NCI-H2107 (cell line): ENCODE measurements at regions not wholly inside any gene's neighbourhood (a gene's known extent, or its start where the extent isn't known, plus 50 kb on each side); places are given as distances from the start of the nearest gene placed in this dataset.
"Not testable (repeated sequence)": the region's sequence is repeated elsewhere in the genome, so short reads cannot be mapped to it uniquely, and the experiment has no call there.

Experiments used
- DNase-seq: peaks from one replicate; lab custom pipeline; 2025; lab: John Stamatoyannopoulos, UW

DNA sequence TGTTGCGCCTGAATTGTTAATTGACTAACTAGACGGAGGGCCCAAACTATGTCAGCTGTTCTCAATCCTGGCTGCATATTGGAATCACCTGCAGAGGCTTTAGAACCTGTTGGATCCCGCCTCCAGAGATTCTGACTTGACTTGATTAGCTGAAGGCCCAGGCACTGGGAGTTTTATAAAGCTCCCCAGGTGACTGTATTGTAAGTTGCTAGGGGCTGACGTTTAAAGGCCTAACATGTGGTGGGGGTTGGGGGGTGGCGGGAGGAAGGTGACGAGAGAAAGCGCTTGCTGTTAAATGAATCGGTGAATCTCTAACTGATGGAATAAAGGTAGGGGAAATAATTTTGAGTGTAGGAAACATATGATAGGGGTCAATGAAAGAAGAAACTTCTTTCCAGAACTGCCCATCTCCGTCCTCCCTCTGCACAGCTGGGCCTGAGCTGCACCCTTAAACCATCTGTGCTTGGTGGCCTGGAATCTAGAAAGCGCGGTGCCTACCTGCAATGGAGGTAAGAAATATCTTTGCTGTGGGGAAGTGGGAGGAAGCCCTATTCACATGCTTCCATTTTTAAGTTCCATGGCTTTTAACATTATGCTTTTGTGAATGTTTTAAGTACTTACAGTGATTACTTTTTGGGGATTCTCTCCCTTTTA lies 225.0 kb upstream of the FAM3C start:
- DNase-seq, result no peak

DNA sequence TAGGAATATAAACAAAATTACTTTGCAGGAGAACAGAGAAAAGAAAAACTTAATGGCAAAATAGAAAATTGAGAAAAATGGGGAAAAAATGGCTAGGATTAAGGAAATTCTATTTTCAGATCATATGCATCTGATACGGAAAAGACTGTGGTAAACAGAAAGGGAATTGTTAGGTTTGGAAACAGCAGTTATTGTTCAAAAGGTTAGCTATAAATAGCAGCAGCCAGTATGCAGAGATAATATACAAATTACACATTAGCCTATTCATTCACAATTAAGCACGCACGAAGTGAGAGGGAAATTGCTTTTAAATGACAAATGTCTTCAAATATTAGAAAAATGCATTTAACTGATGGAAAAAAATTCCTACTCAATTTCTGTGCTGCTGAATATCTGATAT lies 224.1 kb upstream of the FAM3C start:
- no peak for DNase-seq

DNA sequence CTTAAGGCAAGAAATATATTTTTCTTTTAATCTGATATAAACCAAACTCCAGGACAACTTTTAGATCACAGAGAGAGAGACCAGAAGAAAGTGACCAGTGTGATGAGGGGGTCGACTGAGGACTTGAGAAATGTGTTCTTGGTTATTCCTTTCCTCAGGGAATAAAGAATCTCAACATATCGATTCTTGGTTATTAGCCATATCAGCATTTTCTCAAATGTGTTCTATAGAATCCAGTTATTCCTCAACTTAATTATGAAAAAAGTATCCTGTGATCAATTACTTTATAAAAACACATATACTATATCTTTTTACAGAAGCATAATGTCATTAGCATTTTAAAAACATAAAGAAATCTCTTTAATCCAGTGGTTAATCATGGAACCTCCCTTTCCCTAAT lies 222.1 kb upstream of the FAM3C start:
- no peak for DNase-seq

DNA sequence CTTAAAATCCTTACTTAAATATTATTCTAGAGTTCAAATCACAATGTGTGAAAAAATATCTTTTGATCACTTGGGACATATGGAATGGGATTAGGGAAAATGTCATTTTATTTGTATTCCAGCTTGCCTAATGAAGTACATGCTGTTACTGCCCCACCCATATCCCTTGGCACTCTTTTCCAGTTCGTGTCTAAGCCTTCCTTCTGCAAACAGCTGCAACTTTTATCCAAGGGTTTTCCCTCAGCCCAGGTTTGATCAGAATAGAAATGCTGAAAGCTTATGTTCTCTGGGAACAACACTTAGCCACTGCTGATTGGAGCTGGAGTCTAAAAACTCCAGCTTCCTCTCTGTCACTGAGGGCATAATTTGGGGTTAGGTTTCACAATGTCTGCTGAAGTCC lies 214.1 kb upstream of the FAM3C start:
- DNase-seq, result no peak

DNA sequence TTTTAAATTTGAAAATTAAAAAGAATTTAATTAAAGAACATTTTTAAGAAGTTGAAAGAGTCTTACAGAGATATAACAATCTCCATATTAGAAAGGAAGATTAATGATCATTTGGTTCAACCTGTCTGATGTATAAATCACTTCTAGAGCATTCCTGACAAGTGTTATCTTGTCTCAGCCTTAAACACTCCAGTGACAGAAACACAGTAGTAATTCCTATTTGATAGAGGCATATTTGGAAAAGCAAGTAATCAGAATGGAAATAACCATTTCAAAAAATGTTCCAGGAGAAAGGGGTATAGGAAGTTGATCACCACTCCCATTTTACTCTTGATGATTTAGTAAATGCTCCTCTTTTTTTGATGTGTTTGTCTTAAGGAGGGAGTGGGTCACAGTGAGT lies 213.1 kb upstream of the FAM3C start:
- DNase-seq, result no peak

DNA sequence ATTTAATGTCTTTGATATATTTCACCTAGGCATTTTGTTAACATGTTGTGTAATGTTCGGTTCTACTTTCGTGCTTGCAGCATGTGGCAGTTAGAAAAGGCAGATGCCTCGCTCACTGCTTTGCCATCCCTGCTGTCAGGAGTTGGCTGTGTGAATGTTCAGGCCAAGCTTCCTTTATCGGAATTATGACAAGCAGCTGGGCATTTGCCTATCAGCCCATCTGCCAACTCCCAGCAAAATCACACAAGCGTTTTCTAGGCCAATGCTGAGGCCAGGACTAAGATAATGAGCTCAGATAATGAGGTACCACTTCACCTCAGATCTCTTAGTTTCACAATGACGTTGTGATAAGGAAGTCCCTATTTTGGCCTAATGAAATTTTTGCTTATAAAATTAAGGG lies 212.7 kb upstream of the FAM3C start:
- DNase-seq, result no peak

DNA sequence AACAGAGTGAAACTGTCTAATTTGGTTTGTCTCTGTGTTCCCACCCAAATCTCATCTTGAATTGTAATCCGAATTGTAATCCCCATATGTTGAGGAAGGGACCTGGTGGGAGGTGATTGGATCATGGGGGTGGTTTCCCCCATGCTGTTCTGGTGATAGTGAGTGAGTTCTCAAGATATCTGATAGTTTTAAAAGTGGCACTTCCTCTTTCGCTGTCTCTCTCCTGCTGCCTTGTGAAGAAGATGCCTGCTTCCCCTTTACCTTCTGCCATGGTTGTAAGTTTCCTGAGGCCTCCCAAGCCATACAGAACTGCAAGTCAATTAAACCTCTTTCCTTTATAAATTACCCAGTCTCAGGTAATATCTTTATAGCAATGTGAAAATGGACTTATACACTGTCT lies 212.1 kb upstream of the FAM3C start:
- not testable (repeated sequence) for DNase-seq

DNA sequence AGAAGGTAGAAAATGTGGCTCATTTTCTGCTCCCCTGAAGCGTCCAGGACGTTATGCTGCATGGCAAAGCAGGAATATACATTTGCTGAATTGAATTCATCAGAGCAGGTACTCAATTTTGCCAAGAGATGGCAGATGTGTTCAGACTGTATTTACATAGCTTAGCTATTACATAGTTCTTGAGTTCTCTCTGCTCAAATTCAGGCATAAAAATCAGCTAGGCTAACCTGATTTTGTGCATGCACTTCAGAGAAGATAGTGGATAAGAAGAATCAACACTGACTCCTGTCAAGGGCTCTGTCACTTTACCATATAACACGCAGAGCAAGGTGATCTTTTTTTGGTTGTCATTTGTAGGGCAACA lies 209.2 kb upstream of the FAM3C start:
- no peak for DNase-seq

DNA sequence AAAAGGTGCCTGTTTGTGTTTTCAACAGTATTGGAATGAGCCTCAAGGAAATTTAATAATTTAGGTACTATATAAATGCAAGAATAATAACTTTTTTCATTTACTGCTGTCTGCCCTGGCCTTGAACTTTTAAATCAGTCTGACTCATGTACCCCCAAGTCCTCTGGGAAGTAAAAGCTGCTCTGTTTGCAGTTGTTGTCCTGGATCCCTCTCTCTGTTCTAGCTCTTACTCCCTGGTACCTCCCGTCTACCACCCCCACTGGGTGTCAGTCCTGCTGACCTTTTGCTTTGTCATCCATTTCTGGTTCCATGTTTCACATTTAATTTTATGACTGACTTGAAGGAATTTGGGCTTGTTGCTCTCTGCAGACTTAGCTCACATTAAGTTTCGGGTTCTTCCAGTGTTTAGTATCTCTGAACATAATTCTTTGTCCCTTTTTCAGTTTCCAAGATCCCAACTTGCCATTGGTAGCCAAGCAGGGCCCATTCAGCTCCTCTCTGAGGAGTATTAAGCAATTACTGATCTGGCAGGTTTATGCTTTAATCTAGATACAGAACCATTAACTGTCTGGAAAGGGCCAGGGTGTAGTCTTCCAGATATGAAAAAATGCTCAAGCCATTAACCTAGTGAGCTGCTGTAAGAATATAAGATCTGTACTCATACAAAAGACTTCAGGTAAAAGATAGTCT lies 208.7 kb upstream of the FAM3C start:
- no peak for DNase-seq

DNA sequence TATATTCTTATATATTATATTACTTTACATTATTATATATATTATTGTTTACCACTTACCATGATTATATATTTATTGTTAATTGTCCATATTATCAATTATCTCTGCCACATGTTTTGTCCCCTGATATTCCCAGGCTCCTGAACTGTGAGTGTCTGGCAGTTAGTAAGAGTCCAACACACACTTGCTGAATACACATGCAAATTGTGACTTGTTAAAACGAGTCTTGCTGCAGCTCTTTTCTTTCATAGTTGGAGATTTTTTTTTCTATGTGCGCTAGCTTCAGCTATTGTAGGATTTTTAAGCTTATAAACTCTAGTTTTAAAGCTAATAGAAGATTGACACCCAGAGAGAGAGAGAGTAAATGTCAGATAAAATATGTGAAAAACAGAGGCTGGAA lies 207.8 kb upstream of the FAM3C start:
- DNase-seq, result no peak

DNA sequence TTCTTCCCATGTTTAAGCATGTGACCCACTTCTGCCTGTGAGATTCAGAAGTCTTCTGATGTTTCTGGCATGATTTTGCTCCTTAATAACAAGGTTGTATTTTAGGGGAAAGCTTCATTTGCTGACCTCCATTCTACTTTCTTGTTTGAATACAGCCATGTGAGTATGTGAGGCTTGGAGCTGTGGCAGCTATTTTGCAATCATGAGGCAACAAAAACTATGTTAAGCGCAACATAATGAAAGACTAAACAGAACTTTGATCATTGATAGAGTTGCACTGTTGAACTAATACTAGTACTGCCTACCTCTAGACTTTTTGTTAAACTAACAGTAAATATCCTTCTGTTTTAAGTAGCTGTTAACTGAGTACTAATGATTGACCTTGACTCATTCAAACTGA lies 203.8 kb upstream of the FAM3C start:
- no peak for DNase-seq

DNA sequence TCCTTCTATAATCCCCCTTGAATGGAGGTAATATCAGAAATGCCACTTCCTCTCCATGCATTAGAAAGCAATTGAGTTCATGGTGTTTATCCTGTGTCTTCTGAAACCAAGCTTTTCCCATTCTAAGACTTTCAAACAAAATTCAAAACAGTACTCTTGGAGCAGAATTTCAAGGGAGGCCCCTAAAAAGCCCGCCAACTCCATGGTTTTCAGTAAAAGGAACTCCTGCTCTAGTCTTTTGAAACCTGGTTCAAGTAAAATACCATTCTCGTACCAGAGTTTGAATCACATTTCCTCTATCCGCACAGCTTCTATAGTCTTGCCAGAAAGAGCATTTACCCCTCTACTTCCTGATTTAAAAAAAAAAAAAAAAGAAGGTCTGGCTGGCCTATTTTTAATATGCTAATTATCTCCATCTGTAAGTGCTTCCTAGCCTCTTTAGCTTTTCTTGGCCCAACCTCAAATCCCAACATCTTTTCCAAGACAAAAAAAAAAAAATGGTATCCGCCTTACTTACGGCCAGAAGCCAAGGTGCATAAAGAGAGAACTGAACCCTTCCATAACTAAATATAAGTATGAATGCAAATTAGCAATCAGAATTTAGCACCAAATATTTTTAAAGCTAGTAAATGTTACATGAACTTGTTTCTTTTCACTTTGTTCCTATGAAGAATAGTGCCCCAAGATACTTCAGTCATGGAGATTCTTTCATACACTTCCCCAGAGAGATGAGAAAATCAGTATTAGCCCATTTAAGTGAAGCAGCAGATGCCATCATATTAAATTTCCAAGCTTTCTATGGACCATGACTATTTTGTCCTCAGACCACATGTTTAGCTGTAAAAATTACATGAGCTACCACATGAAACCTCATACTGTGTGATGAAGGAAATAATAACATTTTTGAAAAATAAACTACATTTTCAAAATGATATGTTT lies 199.9 kb upstream of the FAM3C start:
- DNase-seq, result no peak

DNA sequence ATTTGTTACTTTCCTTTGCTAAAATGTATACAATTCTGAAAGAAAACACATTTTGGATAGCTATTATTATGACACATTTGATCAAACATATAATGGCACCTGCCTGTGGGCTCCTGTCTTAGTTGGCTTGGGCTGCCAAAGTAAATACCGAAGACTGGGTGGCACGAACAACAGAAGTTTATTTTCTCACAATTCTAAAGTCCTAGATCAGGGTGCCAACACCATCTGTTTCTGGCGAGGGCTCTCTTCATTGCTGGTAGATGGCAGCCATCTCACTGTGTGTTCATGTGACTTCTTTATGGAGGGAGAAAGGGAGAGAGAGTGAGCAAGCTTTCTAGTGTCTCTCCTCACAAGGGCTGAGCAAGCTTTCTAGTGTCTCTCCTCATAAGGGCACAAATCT lies 195.8 kb upstream of the FAM3C start:
- DNase-seq, result no peak

DNA sequence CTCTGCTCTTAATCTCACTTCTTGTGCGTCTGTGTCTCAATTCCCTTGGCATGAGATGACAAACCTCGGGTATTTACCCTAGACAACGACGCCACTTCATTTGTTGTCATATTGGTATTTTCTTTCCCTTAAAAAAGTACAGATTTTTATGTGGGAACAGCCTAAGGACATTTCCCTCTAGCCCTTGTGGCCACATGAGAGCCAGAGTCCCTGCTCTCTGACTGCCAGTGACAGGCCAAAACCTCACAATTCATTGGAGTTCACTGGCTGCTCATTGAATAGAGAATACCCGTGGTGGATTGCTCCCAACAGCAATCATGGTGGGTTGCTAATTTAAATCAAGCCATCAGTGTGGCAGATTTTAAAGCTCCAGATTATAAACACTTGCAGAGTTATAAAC lies 191.3 kb upstream of the FAM3C start:
- DNase-seq, result no peak

DNA sequence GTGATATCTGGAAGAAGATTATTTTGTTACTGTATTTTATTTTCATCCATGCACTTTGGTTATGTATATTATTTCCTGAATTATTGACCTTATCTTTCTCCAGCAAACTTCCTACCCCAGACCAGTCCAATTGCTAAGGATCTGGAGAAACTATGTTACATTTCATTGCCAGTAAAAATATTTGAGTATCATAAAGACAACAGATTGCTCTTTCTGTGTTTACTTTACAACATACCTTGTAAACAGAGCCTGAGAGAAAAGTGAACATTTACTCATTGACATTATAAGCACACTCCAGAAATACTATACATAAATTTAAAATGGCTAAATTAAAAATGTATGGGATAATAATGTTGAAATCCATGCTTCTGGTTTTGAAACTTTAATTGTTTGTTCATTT lies 186.2 kb upstream of the FAM3C start:
- DNase-seq, result no peak

DNA sequence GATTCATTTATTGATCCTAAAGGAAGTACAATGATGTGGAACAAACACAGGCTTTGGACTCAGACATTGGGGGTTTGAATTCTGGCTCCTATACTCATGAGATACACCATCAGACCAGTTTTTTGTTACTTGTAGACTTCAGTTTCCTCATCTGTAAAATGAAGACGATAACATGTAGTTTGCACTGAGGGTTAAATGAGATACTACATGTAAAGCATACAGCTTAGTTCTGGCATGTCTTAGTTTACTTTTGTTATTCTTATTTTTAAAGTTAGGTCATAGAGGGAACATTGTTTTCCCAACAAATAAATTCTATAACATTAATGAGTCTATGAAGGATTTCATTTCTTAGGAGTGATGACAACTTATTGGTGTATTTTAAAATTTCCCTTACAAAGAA lies 183.5 kb upstream of the FAM3C start:
- no peak for DNase-seq

DNA sequence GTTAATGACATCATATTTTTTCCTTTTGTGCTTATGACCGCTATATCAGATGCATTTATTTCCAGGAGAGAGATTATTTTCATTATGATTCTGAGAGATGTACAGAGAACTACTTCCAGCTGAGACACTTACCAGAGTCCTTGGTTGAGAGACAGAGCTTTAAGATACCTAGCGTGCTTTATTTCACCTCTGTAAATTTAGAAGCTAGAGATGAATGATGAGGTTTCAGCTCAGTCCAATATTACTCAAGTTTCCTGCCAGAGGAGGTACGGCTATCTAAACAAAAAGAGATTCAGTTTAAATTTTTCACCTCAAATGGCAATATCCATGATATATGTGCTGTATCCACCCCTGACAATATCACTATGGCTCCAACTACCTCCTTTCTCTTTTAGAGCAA lies 182.6 kb upstream of the FAM3C start:
- DNase-seq, result no peak

DNA sequence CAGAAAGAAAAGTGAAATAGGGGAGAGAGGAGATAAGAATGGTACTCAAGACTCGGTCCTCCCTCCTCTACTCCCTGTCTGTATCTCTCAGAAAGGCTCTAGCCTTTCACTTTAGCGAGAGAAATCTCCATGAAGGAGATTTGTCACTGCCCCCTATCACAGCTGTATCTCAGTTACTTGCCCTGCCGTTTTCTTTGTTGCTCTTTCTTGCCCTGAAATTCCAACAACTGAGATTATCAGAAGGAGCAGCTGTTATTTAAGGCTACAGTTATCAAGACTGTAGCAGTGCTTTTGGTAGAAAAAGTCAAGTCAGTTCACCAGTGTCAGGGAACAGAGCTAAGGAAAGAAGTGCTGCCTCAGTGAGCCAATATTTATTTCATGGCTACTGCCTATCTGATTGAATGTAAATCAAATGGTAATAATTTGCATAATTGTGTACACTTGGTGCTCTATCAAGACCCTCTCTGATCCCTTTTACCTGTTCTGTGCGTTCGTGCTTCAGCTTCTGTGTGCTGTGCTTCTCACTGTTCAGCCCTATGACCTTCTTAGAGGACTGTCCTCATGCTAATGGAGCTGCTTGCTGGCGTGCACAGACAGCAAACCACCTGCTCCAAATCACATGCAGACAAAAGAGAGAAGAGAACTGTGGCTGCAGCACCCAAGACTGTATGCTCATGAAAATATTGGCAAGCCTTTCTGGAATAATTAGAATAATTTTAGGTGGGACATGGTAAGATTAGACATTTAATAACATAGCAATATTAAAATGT lies 180.2 kb upstream of the FAM3C start:
- DNase-seq, result no peak

DNA sequence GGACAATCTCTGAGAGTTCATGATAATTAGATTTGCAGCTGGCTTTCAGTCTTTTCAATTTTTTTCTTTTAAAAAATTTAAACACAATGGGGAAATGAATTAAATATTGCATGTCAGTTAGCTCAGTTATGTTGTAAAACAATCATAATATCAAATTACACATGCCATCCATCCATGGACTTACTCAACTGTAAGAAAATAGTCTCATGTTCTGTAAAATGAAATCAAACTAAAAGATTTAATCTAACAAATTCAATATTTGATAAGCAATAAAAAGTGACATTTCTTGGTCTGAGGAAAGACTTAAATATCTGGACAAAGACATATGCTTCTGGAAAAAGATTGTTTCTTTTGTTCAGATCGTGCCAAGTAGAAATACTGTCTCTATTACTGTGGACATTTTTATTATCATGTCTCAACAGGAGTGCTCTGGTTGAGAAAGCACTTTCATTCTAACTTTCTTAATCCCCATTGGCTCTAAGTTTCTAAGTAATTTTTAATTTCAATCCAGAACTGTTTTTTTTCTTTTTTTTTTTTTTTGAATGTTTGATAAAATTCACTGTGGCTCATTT lies 179.2 kb upstream of the FAM3C start:
- no peak for DNase-seq

DNA sequence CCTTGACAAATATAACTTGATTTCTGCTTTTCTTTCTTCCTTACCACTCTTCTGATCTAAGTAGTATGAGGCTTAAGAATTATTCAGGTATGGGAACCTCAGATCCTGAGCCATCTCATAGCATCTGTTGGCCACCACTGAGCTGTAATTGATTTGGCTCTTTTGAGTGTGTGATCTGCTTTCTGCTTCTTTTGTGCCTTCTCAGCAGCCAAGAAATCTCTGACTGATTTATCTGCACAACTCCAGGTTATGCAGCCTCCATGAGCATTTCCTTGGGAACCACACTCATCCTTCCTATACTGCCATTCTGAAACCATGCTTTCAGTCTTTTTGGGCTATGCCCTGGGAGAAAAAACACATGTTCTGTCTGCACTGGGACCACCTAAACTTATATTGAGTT lies 178.0 kb upstream of the FAM3C start:
- no peak for DNase-seq

DNA sequence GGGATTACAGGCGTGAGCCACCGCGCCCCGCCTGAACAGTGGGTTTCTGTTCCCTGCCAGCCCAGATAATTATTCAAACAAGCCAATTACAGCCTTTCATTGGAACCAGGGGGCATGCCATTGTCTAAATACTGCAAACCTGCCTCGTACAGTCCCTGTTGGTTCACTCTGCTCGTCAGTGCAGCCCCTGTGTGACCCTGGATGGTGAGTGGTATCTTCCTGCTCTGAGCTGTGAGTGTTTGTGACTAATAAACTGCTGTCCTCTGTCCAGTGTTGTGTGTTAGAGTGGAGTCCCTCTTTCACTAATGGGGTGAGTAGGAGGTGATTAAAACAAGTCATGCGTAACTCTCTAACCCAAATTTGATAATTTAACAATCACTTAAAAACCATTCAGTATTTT lies 176.5 kb upstream of the FAM3C start:
- DNase-seq, result no peak

DNA sequence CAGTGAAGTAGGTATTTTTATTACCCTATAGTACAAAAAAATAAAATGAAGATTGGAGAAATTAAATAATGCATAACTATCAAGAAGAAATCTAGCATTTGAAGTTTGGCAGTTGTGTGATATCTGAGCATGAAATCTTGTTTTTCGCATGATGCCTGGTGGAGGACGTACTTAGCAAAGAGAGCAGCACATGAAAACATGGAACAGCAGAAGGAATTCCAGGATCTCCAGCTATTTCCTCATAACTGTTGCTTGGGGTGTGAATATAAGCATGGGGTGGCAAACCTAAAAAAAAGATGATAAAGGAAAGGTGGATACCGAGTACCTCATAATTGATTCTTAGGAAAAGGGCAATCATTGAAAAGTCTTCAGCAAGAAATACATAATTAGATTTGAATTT lies 174.3 kb upstream of the FAM3C start:
- no peak for DNase-seq
